GM20000 (cell line): ENCODE measurements at regions not wholly inside any gene's neighbourhood (a gene's known extent, or its start where the extent isn't known, plus 50 kb on each side); places are given as distances from the start of the nearest gene placed in this dataset.
A peak's percentile ranks its signal among the peaks of the same experiment; 100 is the strongest.
"Not testable (repeated sequence)": the region's sequence is repeated elsewhere in the genome, so short reads cannot be mapped to it uniquely, and the experiment has no call there.

Source experiments
- DNase-seq: peaks from one replicate; pipeline ENCODE4 v3.0.0; 2012; ENCODE audit warnings: low spot score
- TF ChIP-seq, protein P1 (sequence below): IDR thresholded peaks from 2 replicates; pipeline ENCODE4 v1.5.1; 2012; ENCODE audit warnings: mild to moderate bottlenecking, control low read depth; ENCODE audit errors: extremely low read depth, missing control alignments

DNA sequence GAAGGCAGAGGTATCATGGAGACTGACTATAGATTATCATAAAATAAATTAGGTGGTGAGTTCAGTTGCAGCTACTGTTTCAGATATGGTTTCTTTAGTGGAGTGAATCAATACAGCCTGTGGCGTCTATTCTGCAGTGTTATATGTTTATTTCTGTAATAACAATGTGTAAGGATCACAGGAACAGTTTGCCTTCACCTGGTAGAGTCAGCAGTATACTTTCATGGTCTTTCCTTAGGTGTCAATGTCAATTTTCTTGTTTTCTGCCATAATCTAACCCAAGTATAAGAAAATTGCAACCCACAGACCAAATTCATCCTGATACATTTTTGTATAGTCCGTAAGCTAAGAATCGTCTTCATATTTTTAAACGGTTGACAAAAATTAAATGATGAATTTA lies 140.4 kb upstream of the ATF7IP start:
- DNase-seq: no peak
- TF ChIP-seq, protein P1, sequence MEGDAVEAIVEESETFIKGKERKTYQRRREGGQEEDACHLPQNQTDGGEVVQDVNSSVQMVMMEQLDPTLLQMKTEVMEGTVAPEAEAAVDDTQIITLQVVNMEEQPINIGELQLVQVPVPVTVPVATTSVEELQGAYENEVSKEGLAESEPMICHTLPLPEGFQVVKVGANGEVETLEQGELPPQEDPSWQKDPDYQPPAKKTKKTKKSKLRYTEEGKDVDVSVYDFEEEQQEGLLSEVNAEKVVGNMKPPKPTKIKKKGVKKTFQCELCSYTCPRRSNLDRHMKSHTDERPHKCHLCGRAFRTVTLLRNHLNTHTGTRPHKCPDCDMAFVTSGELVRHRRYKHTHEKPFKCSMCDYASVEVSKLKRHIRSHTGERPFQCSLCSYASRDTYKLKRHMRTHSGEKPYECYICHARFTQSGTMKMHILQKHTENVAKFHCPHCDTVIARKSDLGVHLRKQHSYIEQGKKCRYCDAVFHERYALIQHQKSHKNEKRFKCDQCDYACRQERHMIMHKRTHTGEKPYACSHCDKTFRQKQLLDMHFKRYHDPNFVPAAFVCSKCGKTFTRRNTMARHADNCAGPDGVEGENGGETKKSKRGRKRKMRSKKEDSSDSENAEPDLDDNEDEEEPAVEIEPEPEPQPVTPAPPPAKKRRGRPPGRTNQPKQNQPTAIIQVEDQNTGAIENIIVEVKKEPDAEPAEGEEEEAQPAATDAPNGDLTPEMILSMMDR: no peak

DNA sequence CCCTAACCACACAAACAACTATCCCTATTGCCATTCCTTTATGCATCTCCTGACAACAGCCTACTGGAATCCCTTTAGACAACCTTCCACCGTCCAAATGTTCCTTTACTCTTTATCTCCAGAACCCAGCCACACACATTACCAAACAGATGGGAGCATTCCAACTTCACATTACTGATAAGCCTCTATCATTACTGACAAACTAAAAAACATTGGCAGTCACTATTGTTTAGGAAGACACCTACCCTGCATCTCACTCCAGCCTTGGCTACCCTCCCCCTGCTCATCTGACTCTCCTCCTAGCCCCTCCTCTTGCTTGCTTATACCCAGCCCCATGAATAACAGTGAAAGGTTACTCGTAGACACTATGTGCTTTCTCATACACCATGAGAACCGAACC lies 130.3 kb upstream of the ATF7IP start:
- DNase-seq: not testable (repeated sequence)

DNA sequence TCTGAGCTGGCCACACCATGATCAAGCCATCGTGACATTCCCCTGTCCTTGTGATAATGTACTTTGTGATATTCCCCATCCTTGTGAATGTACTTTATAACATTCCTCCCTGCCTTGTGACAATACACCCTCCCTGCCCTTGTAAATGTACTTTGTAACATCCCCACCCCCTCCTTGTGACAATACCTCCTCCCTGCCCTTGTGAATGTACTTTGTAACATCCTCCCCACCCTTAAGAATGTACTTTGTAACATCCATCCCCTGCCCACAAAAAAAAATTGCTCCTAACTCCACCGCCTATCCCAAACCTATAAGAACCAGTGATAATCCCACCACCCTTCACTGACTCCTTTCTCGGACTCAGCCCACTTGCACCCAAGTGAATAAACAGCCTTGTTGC lies 128.8 kb upstream of the ATF7IP start:
- DNase-seq: not testable (repeated sequence)

DNA sequence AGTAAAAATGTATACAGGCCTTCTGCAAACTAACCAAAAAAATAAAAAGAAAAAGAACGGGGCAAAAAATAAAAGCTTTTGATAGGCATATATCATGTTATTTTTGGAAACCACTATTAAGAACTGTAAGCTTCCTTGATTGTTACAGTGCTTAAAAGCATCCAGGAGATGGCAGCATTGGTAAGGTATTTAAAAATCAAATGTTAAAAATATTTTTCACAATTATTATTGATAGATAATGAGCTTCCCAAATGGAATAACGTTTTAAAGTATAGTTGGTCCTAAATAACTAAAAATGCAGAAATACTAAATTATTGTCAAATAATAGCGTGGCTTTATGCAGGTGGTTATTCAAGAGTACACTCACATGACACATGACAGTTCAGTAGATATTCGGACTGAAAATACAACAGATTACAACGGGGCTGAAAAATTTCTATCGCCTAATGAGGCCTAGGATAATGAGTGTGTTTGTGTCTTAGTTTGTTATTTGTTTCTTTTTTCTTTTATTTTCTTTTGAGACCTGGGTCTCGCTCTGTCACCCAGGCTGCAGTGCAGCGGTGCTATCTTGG lies 127.2 kb upstream of the ATF7IP start:
- TF ChIP-seq, protein P1: peak; percentile 37
- no peak for DNase-seq

DNA sequence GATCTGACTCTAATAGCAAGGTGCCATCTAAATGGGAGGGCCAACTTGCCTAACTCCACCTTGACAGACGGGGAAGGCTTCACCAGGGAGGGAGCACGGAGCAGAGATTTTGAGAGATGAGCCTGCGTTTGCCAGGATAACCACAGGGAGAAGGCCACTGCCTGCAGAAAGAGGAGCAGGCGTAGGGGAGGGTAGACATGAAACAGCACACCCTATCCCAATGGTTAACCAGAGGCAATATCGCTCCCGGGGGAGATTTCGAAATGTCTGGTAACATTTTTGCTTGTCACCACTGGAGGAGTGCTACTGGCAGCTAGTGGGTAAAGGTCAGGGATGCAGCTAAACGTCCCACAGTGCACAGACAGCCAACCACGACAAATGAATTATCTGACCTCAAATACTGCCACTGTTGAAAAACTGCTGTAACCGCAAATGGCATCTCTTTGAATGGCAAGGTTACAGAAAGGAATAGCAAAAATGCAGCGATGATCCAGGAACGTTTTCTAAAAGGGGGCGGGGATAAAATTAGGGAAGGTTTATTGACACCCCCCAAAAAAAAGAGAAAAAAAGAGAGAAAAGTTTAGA lies 126.0 kb upstream of the ATF7IP start:
- peak; percentile 51 for DNase-seq
- TF ChIP-seq, protein P1: no peak

DNA sequence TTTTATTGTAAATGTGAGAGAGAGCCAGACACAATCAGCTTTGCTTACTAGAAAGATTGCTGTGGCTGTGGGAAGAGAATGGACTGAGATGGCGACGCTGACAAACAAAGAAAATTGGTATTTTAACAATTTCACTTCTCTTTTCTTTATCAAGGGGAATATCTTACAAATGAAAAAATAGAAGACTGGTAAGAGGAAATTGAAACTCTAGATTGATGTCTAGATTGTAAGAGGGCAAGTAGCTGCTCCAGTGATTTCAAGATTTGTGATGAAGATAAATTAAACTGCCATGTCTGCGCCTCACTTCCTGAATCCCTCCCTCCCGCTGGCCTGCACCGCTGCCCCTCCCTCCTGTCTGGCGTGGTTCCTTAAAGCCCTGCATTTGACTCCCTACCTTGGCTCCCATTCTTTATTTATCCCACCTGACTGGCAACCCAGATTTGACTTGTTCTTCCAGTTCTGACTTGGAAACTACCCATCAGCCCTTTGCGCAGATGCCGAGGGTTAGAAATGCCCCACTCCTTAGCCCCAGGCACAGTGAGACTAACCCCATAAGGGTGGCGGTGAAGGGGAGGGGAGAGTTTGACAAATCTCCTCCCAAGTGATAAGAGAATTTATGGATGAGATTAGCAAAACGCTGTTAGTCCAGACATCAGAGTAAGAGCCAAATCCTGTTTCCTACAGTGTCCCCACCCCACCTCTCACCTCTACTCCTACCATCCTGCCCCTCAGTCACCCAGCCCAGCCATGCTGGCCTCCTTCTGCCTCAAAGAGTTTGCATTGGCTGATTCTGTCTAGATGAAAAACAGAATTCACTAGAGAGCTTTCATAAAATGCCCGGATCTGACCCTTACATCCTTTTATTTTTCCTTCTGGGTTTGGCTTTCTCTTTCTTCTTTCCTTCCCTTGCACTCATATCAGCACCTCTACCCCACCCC lies 125.3 kb upstream of the ATF7IP start:
- TF ChIP-seq, protein P1: no peak
- no peak for DNase-seq

DNA sequence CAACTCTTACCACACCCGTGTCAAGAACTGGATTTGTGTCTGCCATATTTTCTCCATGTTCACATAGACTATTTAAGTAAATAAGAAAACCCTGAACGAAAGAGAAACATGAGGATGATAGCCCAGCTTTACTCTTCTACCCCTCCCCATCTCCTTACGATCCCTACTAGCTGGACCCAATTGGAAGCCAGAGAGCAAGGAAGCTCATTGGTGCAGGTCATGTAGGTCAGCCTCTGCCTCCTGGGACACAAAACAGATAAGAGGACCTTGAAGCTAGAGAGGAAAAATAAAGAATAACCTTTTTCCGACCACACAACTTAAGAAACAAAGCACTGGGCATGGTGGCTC lies 124.6 kb upstream of the ATF7IP start:
- TF ChIP-seq, protein P1: no peak
- no peak for DNase-seq

DNA sequence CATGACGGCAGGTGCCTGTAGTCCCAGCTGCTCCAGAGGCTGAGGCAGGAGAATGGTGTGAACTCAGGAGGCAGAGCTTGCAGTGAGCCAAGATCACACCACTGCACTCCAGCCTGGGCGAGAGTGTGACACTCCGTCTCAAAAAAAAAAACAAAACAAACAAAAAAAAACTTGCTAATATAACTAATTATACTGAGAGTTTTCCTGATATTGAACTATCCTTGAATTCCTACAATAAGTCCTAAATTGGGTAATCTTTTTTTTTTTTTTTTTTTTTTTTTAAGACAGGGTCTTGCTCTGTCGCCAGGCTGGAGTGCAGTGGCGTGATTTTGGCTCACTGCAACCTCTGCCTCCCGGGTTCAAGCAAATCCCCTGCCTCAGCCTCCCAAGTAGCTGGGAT lies 122.7 kb upstream of the ATF7IP start:
- DNase-seq: not testable (repeated sequence)

DNA sequence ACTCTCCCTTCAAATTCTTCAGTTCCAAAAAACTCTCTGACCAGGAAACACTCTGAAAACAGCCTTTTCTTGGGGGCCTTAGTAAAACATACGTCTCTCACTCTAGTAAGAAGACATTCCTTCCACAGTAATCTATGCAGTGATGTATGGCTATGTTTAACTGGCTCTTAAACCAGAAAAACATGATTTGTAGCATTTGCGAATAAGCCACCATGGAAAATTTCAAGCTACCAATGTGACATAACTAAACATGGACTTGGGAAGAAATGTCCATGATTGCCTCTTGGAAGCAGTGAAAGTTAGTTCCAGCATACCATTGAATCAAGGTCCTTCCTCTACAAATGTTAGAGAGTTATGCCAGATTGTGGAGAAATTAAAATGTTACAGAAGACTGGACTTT lies 121.5 kb upstream of the ATF7IP start:
- TF ChIP-seq, protein P1: no peak
- DNase-seq: no peak
